ENCODE measurements at regions not wholly inside any gene's neighbourhood (a gene's known extent, or its start where the extent isn't known, plus 50 kb on each side); places are given as distances from the start of the nearest gene placed in this dataset.

DNA sequence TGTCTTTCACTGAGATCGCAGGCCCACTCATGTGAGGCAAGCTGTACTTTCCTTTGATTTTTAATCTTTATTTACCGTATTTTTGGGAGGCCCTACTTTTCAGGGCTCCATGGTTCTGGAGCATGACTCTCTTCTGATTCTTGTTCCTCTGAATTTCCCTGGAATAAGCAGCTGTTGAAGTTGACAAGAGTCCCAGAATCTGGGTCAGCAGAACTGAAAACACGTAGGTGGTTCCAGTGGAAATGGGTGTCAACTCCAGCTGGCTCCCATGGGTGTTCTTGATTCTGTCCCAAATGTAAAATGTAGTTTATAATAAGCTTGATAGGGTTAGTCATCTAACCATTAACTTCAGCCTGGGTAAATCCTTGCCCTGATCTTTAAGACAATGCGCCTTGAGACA, 409.4 kb downstream of the GATA3 start:
- no peaks in the 10 kb centered on the region for H3K36me3 ChIP-seq (ENCODE audit: control insufficient read depth, low read length)
- TF ChIP-seq, protein P1, sequence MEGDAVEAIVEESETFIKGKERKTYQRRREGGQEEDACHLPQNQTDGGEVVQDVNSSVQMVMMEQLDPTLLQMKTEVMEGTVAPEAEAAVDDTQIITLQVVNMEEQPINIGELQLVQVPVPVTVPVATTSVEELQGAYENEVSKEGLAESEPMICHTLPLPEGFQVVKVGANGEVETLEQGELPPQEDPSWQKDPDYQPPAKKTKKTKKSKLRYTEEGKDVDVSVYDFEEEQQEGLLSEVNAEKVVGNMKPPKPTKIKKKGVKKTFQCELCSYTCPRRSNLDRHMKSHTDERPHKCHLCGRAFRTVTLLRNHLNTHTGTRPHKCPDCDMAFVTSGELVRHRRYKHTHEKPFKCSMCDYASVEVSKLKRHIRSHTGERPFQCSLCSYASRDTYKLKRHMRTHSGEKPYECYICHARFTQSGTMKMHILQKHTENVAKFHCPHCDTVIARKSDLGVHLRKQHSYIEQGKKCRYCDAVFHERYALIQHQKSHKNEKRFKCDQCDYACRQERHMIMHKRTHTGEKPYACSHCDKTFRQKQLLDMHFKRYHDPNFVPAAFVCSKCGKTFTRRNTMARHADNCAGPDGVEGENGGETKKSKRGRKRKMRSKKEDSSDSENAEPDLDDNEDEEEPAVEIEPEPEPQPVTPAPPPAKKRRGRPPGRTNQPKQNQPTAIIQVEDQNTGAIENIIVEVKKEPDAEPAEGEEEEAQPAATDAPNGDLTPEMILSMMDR (IDR thresholded peaks at IDR 0.05; ENCODE audit: low read depth, low read length, poor library complexity, severe bottlenecking) = no peak
- TF ChIP-seq EZH2phosphoT487 (IDR thresholded peaks at IDR 0.05; ENCODE audit: borderline replicate concordance, low read length) = no peak
- H3F3A ChIP-seq (ENCODE audit: control insufficient read depth, insufficient read depth) = no peaks in the 10 kb centered on the region
- peaks cover 2% of the 10 kb centered on the region; the same call in 1 of the 2 replicates for H3K9me3 ChIP-seq (ENCODE audit: control insufficient read depth, insufficient read depth, low read length)
- no peaks in the 10 kb centered on the region for H3K4me1 ChIP-seq (ENCODE audit: control insufficient read depth, low read length)
- no peak overlapping the region for H3K4me3 ChIP-seq (ENCODE audit: low read length)
- no peaks in the 10 kb centered on the region for H3K79me2 ChIP-seq (ENCODE audit: control insufficient read depth, low read length)
- no peak overlapping the region for H3K27ac ChIP-seq (ENCODE audit: low read depth, low read length)
- no peaks in the 10 kb centered on the region for H4K20me1 ChIP-seq (ENCODE audit: control insufficient read depth, insufficient read depth, low read depth, low read length)
- no peaks in the 10 kb centered on the region for H3K27me3 ChIP-seq (ENCODE audit: control insufficient read depth, low read length)
- no peak overlapping the region for H3K4me2 ChIP-seq (ENCODE audit: low read length)
- no peaks in the 10 kb centered on the region for H3K9me2 ChIP-seq (replicated peaks; ENCODE audit: control insufficient read depth, low read length)

DNA sequence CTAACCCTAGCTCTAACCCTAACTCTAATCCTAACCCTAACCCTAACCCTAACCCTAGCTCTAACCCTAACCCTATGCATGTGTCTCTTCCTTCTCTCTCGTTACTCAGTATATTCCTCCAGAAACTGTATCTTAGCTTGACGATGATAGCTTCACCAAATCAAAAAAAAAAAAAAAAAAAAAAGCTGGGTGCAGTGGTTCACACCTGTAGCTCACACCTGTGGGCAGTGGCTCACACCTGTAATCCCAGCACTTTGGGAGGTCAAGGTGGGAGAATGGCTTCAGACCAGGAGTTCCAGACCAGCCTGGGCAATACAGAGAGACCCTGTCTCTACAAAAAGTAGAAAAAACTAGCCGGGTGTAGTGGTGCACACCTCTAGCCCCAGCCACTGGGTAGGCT, 414.0 kb downstream of the GATA3 start:
- Histone ChIP-seq H3K9me3 (ENCODE audit: control insufficient read depth, insufficient read depth, low read length) (no peaks in the 10 kb centered on the region), H3K9me2 (replicated peaks; ENCODE audit: control insufficient read depth, low read length) (no peaks in the 10 kb centered on the region), H3K27ac (ENCODE audit: low read depth, low read length) (no peak overlapping the region), H3K4me2 (ENCODE audit: low read length) (no peak overlapping the region), H3K27me3 (ENCODE audit: control insufficient read depth, low read length) (no peaks in the 10 kb centered on the region), H3K4me3 (ENCODE audit: low read length) (no peak overlapping the region), H3K4me1 (ENCODE audit: control insufficient read depth, low read length) (no peaks in the 10 kb centered on the region), H3K79me2 (ENCODE audit: control insufficient read depth, low read length) (no peaks in the 10 kb centered on the region), H4K20me1 (ENCODE audit: control insufficient read depth, insufficient read depth, low read depth, low read length) (no peaks in the 10 kb centered on the region), H3F3A (ENCODE audit: control insufficient read depth, insufficient read depth) (no peaks in the 10 kb centered on the region), H3K36me3 (ENCODE audit: control insufficient read depth, low read length) (no peaks in the 10 kb centered on the region)
- TF ChIP-seq, protein P1 (IDR thresholded peaks at IDR 0.05; ENCODE audit: low read depth, low read length, poor library complexity, severe bottlenecking) = no peak
- no peak for TF ChIP-seq EZH2phosphoT487 (IDR thresholded peaks at IDR 0.05; ENCODE audit: borderline replicate concordance, low read length)

DNA sequence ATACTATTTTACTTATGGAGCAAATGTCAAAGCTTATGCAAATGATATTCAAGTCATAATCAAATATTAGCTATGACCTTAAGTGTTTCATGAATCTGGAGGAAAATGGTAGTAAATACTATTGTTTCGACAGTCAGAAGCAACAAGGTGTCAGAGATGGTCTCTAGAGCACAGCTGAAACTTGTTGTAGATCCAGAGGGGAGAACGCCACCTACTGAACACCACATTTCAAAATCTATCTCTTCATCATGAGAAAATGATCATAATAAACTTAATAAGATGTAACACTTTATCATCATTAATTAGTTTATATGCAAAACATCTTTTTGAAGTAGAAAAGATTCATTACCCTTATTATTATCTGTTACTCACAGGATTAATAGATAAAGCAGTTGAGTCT, 418.7 kb downstream of the GATA3 start:
- Histone ChIP-seq H3K27ac (ENCODE audit: low read depth, low read length) (no peak overlapping the region), H3K79me2 (ENCODE audit: control insufficient read depth, low read length) (no peaks in the 10 kb centered on the region), H3K9me2 (replicated peaks; ENCODE audit: control insufficient read depth, low read length) (no peaks in the 10 kb centered on the region), H3K9me3 (ENCODE audit: control insufficient read depth, insufficient read depth, low read length) (no peaks in the 10 kb centered on the region), H3K4me2 (ENCODE audit: low read length) (no peak overlapping the region), H3K4me3 (ENCODE audit: low read length) (no peak overlapping the region), H3K36me3 (ENCODE audit: control insufficient read depth, low read length) (no peaks in the 10 kb centered on the region), H4K20me1 (ENCODE audit: control insufficient read depth, insufficient read depth, low read depth, low read length) (no peaks in the 10 kb centered on the region), H3F3A (ENCODE audit: control insufficient read depth, insufficient read depth) (no peaks in the 10 kb centered on the region), H3K4me1 (ENCODE audit: control insufficient read depth, low read length) (no peaks in the 10 kb centered on the region), H3K27me3 (ENCODE audit: control insufficient read depth, low read length) (no peaks in the 10 kb centered on the region)
- TF ChIP-seq EZH2phosphoT487 (IDR thresholded peaks at IDR 0.05; ENCODE audit: borderline replicate concordance, low read length) = no peak
- TF ChIP-seq, protein P1 (IDR thresholded peaks at IDR 0.05; ENCODE audit: low read depth, low read length, poor library complexity, severe bottlenecking) = no peak

DNA sequence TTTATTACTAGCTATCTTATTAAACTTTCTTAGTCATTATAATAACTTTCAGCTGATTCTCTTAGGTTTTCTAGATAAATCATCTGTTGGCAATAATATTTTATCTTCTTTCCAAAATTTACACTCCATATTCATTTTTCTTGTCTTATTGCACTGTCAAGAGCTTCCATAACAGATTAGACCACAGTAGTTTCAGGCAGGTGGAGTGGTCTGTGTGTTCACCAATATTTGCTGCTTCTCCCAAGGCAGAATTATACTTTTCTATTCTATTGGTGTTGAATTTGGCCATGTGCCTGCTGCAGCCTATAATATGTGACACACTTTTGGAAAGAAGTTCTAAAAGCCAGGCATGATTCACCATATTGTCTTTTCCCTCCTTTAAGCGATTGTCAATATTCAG, 422.8 kb downstream of the GATA3 start:
- no peak overlapping the region for H3K27ac ChIP-seq (ENCODE audit: low read depth, low read length)
- H3K79me2 ChIP-seq (ENCODE audit: control insufficient read depth, low read length) = no peaks in the 10 kb centered on the region

More for the DNA sequence above, 422.8 kb downstream of the GATA3 start:
- Histone ChIP-seq H3K4me3 (ENCODE audit: low read length) (no peak overlapping the region), H4K20me1 (ENCODE audit: control insufficient read depth, insufficient read depth, low read depth, low read length) (no peaks in the 10 kb centered on the region), H3F3A (ENCODE audit: control insufficient read depth, insufficient read depth) (no peaks in the 10 kb centered on the region), H3K36me3 (ENCODE audit: control insufficient read depth, low read length) (no peaks in the 10 kb centered on the region), H3K27me3 (ENCODE audit: control insufficient read depth, low read length) (no peaks in the 10 kb centered on the region), H3K9me2 (replicated peaks; ENCODE audit: control insufficient read depth, low read length) (no peaks in the 10 kb centered on the region), H3K9me3 (ENCODE audit: control insufficient read depth, insufficient read depth, low read length) (no peaks in the 10 kb centered on the region), H3K4me1 (ENCODE audit: control insufficient read depth, low read length) (no peaks in the 10 kb centered on the region), H3K4me2 (ENCODE audit: low read length) (no peak overlapping the region)
- TF ChIP-seq, protein P1 (IDR thresholded peaks at IDR 0.05; ENCODE audit: low read depth, low read length, poor library complexity, severe bottlenecking) = no peak
- no peak for TF ChIP-seq EZH2phosphoT487 (IDR thresholded peaks at IDR 0.05; ENCODE audit: borderline replicate concordance, low read length)

Measured in DOHH2 (cell line).